ENCODE measurements at regions not wholly inside any gene's neighbourhood (a gene's known extent, or its start where the extent isn't known, plus 50 kb on each side); places are given as distances from the start of the nearest gene placed in this dataset.

GRCh38 chr1:81369833-81370232, 430.9 kb upstream of the ADGRL2 start:
- Histone ChIP-seq H3K27ac (ENCODE audit: low read length) (no peak overlapping the region), H3K4me2 (ENCODE audit: low read length) (no peak overlapping the region)

GRCh38 chr1:81366173-81366572, 434.6 kb upstream of the ADGRL2 start:
- Histone ChIP-seq H3K27ac (ENCODE audit: low read length) (no peak overlapping the region), H3K4me2 (ENCODE audit: low read length) (no peak overlapping the region), H3K9me3 (ENCODE audit: low read length) (no peaks in the 10 kb centered on the region), H2AFZ (ENCODE audit: low read depth, low read length) (no peak overlapping the region), H4K20me1 (ENCODE audit: insufficient read depth) (no peaks in the 10 kb centered on the region), H3F3A (ENCODE audit: insufficient read depth, low read length, poor library complexity, severe bottlenecking) (no peaks in the 10 kb centered on the region), H3K27me3 (ENCODE audit: insufficient read depth, low read depth, low read length) (no peaks in the 10 kb centered on the region), H3K79me2 (replicated peaks; ENCODE audit: insufficient read depth, low read length) (no peaks in the 10 kb centered on the region), H3K9me2 (ENCODE audit: insufficient read depth, low read length) (no peaks in the 10 kb centered on the region), H3K4me3 (ENCODE audit: low read length) (no peak overlapping the region), H3K9ac (ENCODE audit: low read length) (no peak overlapping the region), H3K36me3 (ENCODE audit: insufficient read depth, low read length) (no peaks in the 10 kb centered on the region)
- TF ChIP-seq POLR2AphosphoS5 (IDR thresholded peaks at IDR 0.05) (no peak), REST (IDR thresholded peaks at IDR 0.05; ENCODE audit: borderline replicate concordance) (no peak), RAD21 (conservative IDR thresholded peaks at IDR 0.05) (no peak), MXI1 (conservative IDR thresholded peaks at IDR 0.05; ENCODE audit: poor library complexity, severe bottlenecking) (no peak), SMC3 (conservative IDR thresholded peaks at IDR 0.05; ENCODE audit: poor library complexity) (no peak), EZH2 (IDR thresholded peaks at IDR 0.05; ENCODE audit: borderline replicate concordance, insufficient read depth, low read length, poor library complexity, severe bottlenecking) (no peak), TAF1 (IDR thresholded peaks at IDR 0.05; ENCODE audit: low read depth) (no peak), EP300 (conservative IDR thresholded peaks at IDR 0.05; ENCODE audit: poor library complexity, severe bottlenecking) (no peak)
- TF ChIP-seq, protein P1, sequence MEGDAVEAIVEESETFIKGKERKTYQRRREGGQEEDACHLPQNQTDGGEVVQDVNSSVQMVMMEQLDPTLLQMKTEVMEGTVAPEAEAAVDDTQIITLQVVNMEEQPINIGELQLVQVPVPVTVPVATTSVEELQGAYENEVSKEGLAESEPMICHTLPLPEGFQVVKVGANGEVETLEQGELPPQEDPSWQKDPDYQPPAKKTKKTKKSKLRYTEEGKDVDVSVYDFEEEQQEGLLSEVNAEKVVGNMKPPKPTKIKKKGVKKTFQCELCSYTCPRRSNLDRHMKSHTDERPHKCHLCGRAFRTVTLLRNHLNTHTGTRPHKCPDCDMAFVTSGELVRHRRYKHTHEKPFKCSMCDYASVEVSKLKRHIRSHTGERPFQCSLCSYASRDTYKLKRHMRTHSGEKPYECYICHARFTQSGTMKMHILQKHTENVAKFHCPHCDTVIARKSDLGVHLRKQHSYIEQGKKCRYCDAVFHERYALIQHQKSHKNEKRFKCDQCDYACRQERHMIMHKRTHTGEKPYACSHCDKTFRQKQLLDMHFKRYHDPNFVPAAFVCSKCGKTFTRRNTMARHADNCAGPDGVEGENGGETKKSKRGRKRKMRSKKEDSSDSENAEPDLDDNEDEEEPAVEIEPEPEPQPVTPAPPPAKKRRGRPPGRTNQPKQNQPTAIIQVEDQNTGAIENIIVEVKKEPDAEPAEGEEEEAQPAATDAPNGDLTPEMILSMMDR (IDR thresholded peaks at IDR 0.05; ENCODE audit: poor library complexity, severe bottlenecking) = no peak

More at GRCh38 chr1:81369833-81370232, 430.9 kb upstream of the ADGRL2 start:
- H3F3A ChIP-seq (ENCODE audit: insufficient read depth, low read length, poor library complexity, severe bottlenecking) = no peaks in the 10 kb centered on the region
- no peaks in the 10 kb centered on the region for H3K36me3 ChIP-seq (ENCODE audit: insufficient read depth, low read length)
- H4K20me1 ChIP-seq (ENCODE audit: insufficient read depth) = no peaks in the 10 kb centered on the region
- H2AFZ ChIP-seq (ENCODE audit: low read depth, low read length) = no peak overlapping the region
- H3K27me3 ChIP-seq (ENCODE audit: insufficient read depth, low read depth, low read length) = no peaks in the 10 kb centered on the region
- no peaks in the 10 kb centered on the region for H3K9me3 ChIP-seq (ENCODE audit: low read length)
- no peaks in the 10 kb centered on the region for H3K9me2 ChIP-seq (ENCODE audit: insufficient read depth, low read length)
- H3K9ac ChIP-seq (ENCODE audit: low read length) = no peak overlapping the region
- TF ChIP-seq TAF1 (IDR thresholded peaks at IDR 0.05; ENCODE audit: low read depth) = no peak
- no peak for TF ChIP-seq SMC3 (conservative IDR thresholded peaks at IDR 0.05; ENCODE audit: poor library complexity)
- TF ChIP-seq POLR2AphosphoS5 (IDR thresholded peaks at IDR 0.05) = no peak
- TF ChIP-seq EZH2 (IDR thresholded peaks at IDR 0.05; ENCODE audit: borderline replicate concordance, insufficient read depth, low read length, poor library complexity, severe bottlenecking) = no peak
- no peak for TF ChIP-seq REST (IDR thresholded peaks at IDR 0.05; ENCODE audit: borderline replicate concordance)
- no peak overlapping the region for H3K4me3 ChIP-seq (ENCODE audit: low read length)
- H3K79me2 ChIP-seq (replicated peaks; ENCODE audit: insufficient read depth, low read length) = no peaks in the 10 kb centered on the region

Measured in neural cell (in vitro differentiated cells).